Muscle layer of colon (tissue), 2 donors: ENCODE measurements at regions not wholly inside any gene's neighbourhood (a gene's known extent, or its start where the extent isn't known, plus 50 kb on each side); places are given as distances from the start of the nearest gene placed in this dataset.

Source experiments
- H3K27ac ChIP-seq: one replicate; pipeline ENCODE4 v1.7.0; 2013; ENCODE audit warnings: low read depth, mild to moderate bottlenecking, low read length, moderate library complexity
- H3K27me3 ChIP-seq, 2 donors: one replicate each; pipeline ENCODE4 v1.7.0; 2013; ENCODE audit warnings: low read length in 2 of 2, mild to moderate bottlenecking in 2 of 2; ENCODE audit not compliant: insufficient read depth in 2 of 2, control insufficient read depth in 1 of 2
- H3K36me3 ChIP-seq: one replicate; pipeline ENCODE4 v1.7.0; 2013; ENCODE audit warnings: mild to moderate bottlenecking, low read length; ENCODE audit not compliant: insufficient read depth
- H3K4me1 ChIP-seq: one replicate; pipeline ENCODE4 v1.7.0; 2013; ENCODE audit warnings: mild to moderate bottlenecking, low read length; ENCODE audit not compliant: insufficient read depth
- H3K4me3 ChIP-seq, 2 donors: one replicate each; pipeline ENCODE4 v1.7.0; 2013; ENCODE audit warnings: low read length in 2 of 2, low read depth in 1 of 2, mild to moderate bottlenecking in 1 of 2, moderate library complexity in 1 of 2
- H3K9ac ChIP-seq: one replicate; pipeline ENCODE4 v1.7.0; 2013; ENCODE audit warnings: low read length
- H3K9me3 ChIP-seq: one replicate; pipeline ENCODE4 v1.7.0; 2013; ENCODE audit warnings: mild to moderate bottlenecking, low read length
- donor health status: abdominal sarcoma.
- donor health status: Adenocarcinoma of cecum.

GRCh38 chr3:82802501-82802900 is 1041.1 kb upstream of the GBE1 start:
- Histone ChIP-seq H3K4me1 (no peaks in the 10 kb centered on the region), H3K27me3 (no peaks in the 10 kb centered on the region), H3K27ac (no peak overlapping the region), H3K36me3 (no peaks in the 10 kb centered on the region), H3K9me3 (no peaks in the 10 kb centered on the region), H3K4me3 (no peak overlapping the region), H3K9ac (no peak overlapping the region)

DNA sequence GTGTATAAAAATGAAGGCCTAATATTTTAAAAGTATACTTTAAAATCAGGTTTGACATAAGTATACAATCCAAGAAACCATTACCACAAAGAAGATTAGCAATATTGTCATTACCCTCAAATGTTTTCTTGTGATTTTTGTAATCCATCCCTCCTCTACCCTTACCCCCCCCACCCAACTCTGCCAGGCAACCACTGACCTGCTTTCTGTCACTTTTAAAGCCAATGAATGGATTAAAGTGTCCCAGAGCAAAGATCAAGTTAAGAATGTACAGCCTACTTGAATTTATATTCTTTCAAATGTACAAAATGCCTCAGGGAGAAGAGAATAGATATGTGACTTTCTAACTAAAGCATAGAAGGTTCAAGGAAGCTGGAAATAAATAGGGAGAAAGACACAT is 1038.8 kb upstream of the GBE1 start:
- H3K9ac ChIP-seq = no peak overlapping the region
- no peaks in the 10 kb centered on the region for H3K9me3 ChIP-seq
- H3K36me3 ChIP-seq = no peaks in the 10 kb centered on the region
- no peak overlapping the region for H3K4me3 ChIP-seq
- no peaks in the 10 kb centered on the region for H3K4me1 ChIP-seq
- no peaks in the 10 kb centered on the region for H3K27me3 ChIP-seq
- H3K27ac ChIP-seq = no peak overlapping the region

- H3K36me3 ChIP-seq = no peaks in the 10 kb centered on the region
- H3K9me3 ChIP-seq = no peaks in the 10 kb centered on the region
- H3K9ac ChIP-seq = no peak overlapping the region
- H3K27ac ChIP-seq = no peak overlapping the region
- H3K4me1 ChIP-seq = no peaks in the 10 kb centered on the region
- H3K4me3 ChIP-seq = no peak overlapping the region
- H3K27me3 ChIP-seq = no peaks in the 10 kb centered on the region
Observed at GRCh38 chr3:82796765-82797164, 1035.3 kb upstream of the GBE1 start.

- no peaks in the 10 kb centered on the region for H3K36me3 ChIP-seq
- H3K9me3 ChIP-seq = no peaks in the 10 kb centered on the region
- H3K27me3 ChIP-seq = no peaks in the 10 kb centered on the region
- no peak overlapping the region for H3K4me3 ChIP-seq
- H3K4me1 ChIP-seq = no peaks in the 10 kb centered on the region
- no peak overlapping the region for H3K9ac ChIP-seq
- H3K27ac ChIP-seq = no peak overlapping the region
Observed at GRCh38 chr3:82791241-82791640, 1029.8 kb upstream of the GBE1 start.

- Histone ChIP-seq H3K9ac (no peak overlapping the region), H3K4me3 (no peak overlapping the region), H3K4me1 (no peaks in the 10 kb centered on the region), H3K27me3 (no peaks in the 10 kb centered on the region), H3K9me3 (no peaks in the 10 kb centered on the region), H3K36me3 (no peaks in the 10 kb centered on the region), H3K27ac (no peak overlapping the region)
Observed at GRCh38 chr3:82790307-82791097, 1029.1 kb upstream of the GBE1 start.

DNA sequence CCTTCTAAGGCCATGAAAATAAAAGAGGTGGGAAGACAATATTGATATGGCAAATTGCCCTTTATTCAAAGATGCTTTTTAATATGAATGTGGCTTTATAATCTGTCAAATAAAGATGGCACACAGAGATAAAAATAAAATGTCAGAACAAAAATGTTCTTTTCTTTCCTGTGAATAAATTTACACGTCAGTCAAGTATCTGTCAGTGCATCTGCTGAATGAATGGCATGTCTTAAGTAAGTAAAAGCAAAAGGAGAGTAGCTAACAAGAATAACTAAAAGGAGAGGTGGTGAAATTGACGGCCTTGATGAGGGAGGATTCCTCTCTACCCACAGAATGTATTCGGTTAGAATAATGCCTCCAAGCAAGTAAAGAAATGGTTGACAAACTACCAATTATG is 1021.7 kb upstream of the GBE1 start:
- H3K9ac ChIP-seq = no peak overlapping the region
- no peak overlapping the region for H3K27ac ChIP-seq
- H3K4me1 ChIP-seq = no peaks in the 10 kb centered on the region
- H3K4me3 ChIP-seq = no peak overlapping the region
- H3K27me3 ChIP-seq = no peaks in the 10 kb centered on the region
- no peaks in the 10 kb centered on the region for H3K9me3 ChIP-seq
- H3K36me3 ChIP-seq = no peaks in the 10 kb centered on the region

DNA sequence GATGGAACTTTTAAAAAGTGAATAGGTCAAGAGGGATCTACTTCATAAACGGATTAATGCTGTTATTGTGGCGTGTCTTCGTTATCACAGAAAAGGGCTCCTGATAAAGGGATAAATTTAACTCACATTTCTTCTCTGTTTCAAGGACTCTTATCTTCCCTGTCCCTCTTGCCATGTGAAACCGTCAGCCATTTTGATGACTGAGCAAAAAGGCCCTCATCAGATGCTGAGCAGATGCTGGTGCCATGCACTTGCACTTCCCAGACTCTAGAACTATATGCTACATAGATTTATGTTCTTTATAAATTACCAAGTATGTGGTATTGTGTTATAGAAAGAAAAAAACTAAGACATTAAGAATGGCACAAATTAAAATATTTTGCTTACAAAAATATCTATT is 1011.8 kb upstream of the GBE1 start:
- Histone ChIP-seq H3K9me3 (no peaks in the 10 kb centered on the region), H3K27ac (no peak overlapping the region), H3K9ac (no peak overlapping the region), H3K27me3 (no peaks in the 10 kb centered on the region), H3K36me3 (no peaks in the 10 kb centered on the region), H3K4me1 (no peaks in the 10 kb centered on the region), H3K4me3 (no peak overlapping the region)

- no peaks in the 10 kb centered on the region for H3K27me3 ChIP-seq
- no peaks in the 10 kb centered on the region for H3K9me3 ChIP-seq
- H3K4me1 ChIP-seq = no peaks in the 10 kb centered on the region
- H3K4me3 ChIP-seq = no peak overlapping the region
- no peak overlapping the region for H3K27ac ChIP-seq
- no peak overlapping the region for H3K9ac ChIP-seq
- H3K36me3 ChIP-seq = no peaks in the 10 kb centered on the region
Observed at GRCh38 chr3:82764521-82764920, 1003.1 kb upstream of the GBE1 start.

DNA sequence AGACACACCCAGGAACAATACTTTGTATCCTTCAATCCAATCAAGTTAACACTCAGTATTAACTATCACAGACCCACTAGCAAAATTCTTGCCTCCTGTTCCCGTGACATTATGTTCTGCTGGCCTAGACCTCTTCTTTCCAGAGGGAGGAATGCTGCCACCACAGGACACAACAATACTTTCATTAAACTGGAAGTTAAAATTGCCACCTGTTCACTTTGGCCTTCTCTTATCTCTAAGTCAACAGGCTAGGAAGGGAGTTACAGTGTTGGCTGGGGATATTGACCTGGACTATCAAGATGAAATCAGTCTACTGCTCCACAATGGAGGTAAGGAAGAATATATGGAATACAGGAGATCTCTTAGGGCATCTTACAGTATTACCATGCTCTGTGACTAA is 1000.4 kb upstream of the GBE1 start:
- Histone ChIP-seq H3K27me3 (no peaks in the 10 kb centered on the region), H3K4me1 (no peaks in the 10 kb centered on the region), H3K9me3 (no peaks in the 10 kb centered on the region), H3K4me3 (no peak overlapping the region), H3K36me3 (no peaks in the 10 kb centered on the region), H3K9ac (no peak overlapping the region), H3K27ac (no peak overlapping the region)

GRCh38 chr3:82745544-82745943 is 984.1 kb upstream of the GBE1 start:
- Histone ChIP-seq H3K9me3 (no peaks in the 10 kb centered on the region), H3K4me1 (no peaks in the 10 kb centered on the region)

DNA sequence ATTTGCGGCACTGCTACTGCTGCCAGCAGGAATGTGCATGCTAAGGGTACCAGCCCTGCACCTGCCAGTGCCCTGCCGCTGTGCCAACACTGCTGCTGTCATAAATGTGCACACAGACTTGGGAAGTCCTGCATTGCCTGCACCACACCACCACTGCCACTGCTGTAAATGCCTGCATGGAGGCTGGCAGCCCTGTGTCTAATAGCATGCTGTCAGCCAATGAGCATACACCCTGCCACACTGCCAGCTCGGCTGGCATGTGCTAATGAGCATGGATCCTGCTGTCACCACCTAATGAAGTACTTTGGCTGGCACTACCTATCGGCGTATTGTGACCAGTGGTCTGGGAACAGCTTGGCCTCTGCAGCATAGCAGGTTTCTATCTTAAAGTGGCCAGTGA is 981.8 kb upstream of the GBE1 start:
- Histone ChIP-seq H3K4me3 (no peak overlapping the region), H3K9ac (no peak overlapping the region), H3K9me3 (no peaks in the 10 kb centered on the region), H3K27ac (no peak overlapping the region), H3K27me3 (no peaks in the 10 kb centered on the region), H3K4me1 (no peaks in the 10 kb centered on the region), H3K36me3 (no peaks in the 10 kb centered on the region)

More at GRCh38 chr3:82745544-82745943, 984.1 kb upstream of the GBE1 start:
- Histone ChIP-seq H3K4me3 (no peak overlapping the region), H3K27me3 (no peaks in the 10 kb centered on the region), H3K27ac (no peak overlapping the region), H3K9ac (no peak overlapping the region), H3K36me3 (no peaks in the 10 kb centered on the region)

DNA sequence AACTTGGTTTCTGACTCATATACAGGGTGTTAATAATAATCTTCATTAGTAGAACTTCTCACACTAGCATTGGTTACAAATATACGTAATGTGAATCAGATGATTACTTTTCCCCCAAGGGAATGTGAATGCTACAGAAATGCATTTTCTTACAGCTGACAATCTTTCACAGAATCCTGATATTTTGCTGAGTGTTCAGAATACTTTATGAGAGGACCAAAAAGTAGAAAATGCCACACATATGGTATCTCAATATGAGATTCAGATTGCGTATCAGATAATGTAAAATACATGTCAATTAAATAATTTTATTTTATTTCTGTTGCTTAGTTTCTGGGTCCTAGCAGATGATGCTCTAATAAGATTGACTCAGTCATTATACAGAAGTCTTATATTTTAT is 979.9 kb upstream of the GBE1 start:
- no peaks in the 10 kb centered on the region for H3K9me3 ChIP-seq
- no peaks in the 10 kb centered on the region for H3K4me1 ChIP-seq
- H3K9ac ChIP-seq = no peak overlapping the region
- H3K4me3 ChIP-seq = no peak overlapping the region
- H3K36me3 ChIP-seq = no peaks in the 10 kb centered on the region
- H3K27me3 ChIP-seq = no peaks in the 10 kb centered on the region
- H3K27ac ChIP-seq = no peak overlapping the region
